ENCODE measurements at regions not wholly inside any gene's neighbourhood (a gene's known extent, or its start where the extent isn't known, plus 50 kb on each side); places are given as distances from the start of the nearest gene placed in this dataset.
"Not testable (repeated sequence)": the region's sequence is repeated elsewhere in the genome, so short reads cannot be mapped to it uniquely, and the experiment has no call there.

DNA sequence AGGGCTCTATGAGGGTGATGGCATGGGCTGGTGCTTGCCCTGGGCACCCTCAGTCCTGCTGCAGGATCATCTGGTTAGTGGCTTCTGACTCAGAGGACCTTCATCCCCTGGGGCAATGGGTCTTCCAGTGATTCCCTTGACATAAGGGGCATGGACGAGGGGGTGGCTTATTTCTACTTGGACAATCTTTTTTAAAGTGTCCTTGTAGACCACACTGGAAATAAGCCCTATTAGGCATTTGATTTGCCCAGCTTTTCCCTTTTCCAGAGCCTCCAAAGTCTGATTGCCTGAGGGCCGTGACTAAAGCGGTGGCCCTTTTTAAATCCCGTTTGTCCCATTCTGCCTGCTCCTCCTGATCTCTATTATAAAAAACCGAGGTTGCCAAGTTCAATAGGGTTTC is 251.2 kb upstream of the CNR1 start:
- ATAC-seq; H3K4me1 ChIP-seq; H3K27ac ChIP-seq; H3K36me3 ChIP-seq; H3K27me3 ChIP-seq; intact Hi-C loops (cut with DNase I); H3K9me3 ChIP-seq; DNase-seq; H3K4me3 ChIP-seq: not testable (repeated sequence)

DNA sequence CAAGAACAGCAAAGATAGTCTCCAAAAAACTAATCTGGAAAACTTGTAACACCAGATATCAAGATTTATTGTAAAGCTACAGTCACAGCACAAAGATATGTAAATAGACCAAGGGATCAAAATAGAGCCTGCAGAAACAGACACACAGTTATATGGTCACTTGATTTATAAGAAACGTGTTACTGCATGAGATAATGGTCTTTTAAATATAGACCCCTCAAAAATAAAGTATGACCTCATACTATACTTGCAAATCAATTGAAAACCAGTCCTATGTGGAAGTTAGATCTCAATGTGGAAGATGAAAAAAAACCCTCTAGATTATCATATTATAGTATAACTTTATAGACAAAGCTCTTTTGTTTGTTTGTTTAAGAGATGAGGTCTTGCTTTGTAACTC is 247.3 kb upstream of the CNR1 start:
- Histone ChIP-seq H3K27me3 (no peaks in the 10 kb centered on the region), H3K9me3 (no peaks in the 10 kb centered on the region), H3K4me3 (no peak overlapping the region), H3K27ac (no peak overlapping the region), H3K4me1 (no peaks in the 10 kb centered on the region), H3K36me3 (no peaks in the 10 kb centered on the region)
- DNase-seq (no peak), ATAC-seq (no peak)
- intact Hi-C loops (cut with DNase I) = no loop called here
- TF ChIP-seq, protein P1, sequence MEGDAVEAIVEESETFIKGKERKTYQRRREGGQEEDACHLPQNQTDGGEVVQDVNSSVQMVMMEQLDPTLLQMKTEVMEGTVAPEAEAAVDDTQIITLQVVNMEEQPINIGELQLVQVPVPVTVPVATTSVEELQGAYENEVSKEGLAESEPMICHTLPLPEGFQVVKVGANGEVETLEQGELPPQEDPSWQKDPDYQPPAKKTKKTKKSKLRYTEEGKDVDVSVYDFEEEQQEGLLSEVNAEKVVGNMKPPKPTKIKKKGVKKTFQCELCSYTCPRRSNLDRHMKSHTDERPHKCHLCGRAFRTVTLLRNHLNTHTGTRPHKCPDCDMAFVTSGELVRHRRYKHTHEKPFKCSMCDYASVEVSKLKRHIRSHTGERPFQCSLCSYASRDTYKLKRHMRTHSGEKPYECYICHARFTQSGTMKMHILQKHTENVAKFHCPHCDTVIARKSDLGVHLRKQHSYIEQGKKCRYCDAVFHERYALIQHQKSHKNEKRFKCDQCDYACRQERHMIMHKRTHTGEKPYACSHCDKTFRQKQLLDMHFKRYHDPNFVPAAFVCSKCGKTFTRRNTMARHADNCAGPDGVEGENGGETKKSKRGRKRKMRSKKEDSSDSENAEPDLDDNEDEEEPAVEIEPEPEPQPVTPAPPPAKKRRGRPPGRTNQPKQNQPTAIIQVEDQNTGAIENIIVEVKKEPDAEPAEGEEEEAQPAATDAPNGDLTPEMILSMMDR (IDR thresholded peaks at IDR 0.05) = no peak

DNA sequence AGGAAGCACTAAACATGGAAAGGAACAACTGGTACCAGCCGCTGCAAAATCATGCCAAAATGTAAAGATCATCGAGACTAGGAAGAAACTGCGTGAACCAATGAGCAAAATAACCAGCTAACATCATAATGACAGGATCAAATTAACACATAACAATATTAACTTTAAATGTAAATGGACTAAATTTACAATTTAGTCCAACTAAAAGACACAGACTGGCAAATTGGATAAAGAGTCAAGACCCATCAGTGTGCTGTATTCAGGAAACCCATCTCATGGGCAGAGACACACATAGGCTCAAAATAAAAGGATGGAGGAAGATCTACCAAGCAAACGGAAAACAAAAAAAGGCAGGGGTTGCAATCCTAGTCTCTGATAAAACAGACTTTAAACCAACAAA is 242.2 kb upstream of the CNR1 start:
- H3K27ac ChIP-seq, ATAC-seq: not testable (repeated sequence)

DNA sequence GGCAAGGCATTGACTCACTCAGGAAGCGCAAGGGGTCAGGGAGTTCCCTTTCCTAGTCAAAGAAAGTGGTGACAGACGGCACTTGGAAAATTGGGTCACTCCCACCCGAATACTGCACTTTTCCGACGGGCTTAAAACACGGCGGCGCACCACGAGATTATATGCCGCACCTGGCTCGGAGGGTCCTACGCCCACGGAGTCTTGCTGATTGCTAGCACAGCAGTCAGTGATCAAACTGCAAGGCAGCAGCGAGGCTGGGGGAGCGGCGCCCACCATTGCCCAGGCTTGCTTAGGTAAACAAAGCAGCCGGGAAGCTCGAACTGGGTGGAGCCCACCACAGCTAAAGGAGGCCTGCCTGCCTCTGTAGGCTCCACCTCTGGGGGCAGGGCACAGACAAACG is 240.5 kb upstream of the CNR1 start:
- H3K4me1 ChIP-seq; ATAC-seq; H3K36me3 ChIP-seq; H3K4me3 ChIP-seq; intact Hi-C loops (cut with DNase I); H3K27ac ChIP-seq; H3K27me3 ChIP-seq; DNase-seq; H3K9me3 ChIP-seq: not testable (repeated sequence)

More for the DNA sequence above, 242.2 kb upstream of the CNR1 start:
- H3K4me3 ChIP-seq; H3K4me1 ChIP-seq; H3K9me3 ChIP-seq; DNase-seq; H3K27me3 ChIP-seq; H3K36me3 ChIP-seq; intact Hi-C loops (cut with DNase I): not testable (repeated sequence)

DNA sequence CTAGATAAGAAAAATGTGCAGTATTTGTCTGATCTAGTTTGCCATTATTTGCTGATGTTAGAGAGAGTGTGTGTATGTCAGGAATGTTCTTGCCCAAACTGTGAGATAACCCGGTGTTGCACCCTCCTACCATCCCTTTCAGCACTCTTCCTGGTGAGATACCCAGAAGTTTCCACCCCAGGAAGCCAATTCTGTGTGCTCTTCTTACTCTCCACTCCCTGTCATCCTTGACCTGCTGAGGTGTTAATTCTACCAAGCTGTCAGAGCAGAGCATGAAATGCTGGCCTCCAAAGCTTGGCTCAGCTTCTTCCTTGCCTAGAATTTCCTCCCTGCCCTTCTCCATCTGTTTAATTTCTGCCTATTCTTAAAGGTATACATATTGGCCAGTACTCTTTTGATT is 237.3 kb upstream of the CNR1 start:
- intact Hi-C loops (cut with DNase I) = no loop called here
- no peaks in the 10 kb centered on the region for H3K9me3 ChIP-seq
- ATAC-seq (no peak), DNase-seq (no peak)
- H3K4me1 ChIP-seq = no peaks in the 10 kb centered on the region
- H3K36me3 ChIP-seq = no peaks in the 10 kb centered on the region
- H3K27ac ChIP-seq = no peak overlapping the region
- no peaks in the 10 kb centered on the region for H3K27me3 ChIP-seq
- TF ChIP-seq, protein P1 (IDR thresholded peaks at IDR 0.05) = no peak
- no peak overlapping the region for H3K4me3 ChIP-seq

DNA sequence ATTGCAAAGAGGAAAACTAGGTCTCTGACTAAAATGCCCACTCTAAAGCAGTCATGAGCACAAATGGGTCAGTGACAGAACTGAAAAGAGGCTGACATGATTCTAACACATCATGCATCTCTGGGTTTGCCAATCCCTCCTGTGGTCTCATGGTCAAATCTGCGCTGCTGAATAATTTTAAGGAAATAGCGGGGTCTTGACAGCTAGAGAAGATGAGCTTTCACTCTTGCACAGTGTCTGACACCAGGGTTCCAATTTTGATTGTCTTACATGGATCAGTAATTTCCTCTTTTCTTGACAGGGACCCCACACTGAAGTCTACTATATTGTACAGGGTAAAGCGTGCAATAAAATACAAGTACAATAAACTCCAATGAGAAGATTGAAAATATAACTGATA is 236.8 kb upstream of the CNR1 start:
- H3K4me1 ChIP-seq = no peaks in the 10 kb centered on the region
- TF ChIP-seq, protein P1 (IDR thresholded peaks at IDR 0.05) = no peak
- intact Hi-C loops (cut with DNase I) = no loop called here
- no peak overlapping the region for H3K27ac ChIP-seq
- DNase-seq (no peak), ATAC-seq (no peak)
- H3K27me3 ChIP-seq = no peaks in the 10 kb centered on the region
- no peaks in the 10 kb centered on the region for H3K9me3 ChIP-seq
- no peak overlapping the region for H3K4me3 ChIP-seq
- no peaks in the 10 kb centered on the region for H3K36me3 ChIP-seq

DNA sequence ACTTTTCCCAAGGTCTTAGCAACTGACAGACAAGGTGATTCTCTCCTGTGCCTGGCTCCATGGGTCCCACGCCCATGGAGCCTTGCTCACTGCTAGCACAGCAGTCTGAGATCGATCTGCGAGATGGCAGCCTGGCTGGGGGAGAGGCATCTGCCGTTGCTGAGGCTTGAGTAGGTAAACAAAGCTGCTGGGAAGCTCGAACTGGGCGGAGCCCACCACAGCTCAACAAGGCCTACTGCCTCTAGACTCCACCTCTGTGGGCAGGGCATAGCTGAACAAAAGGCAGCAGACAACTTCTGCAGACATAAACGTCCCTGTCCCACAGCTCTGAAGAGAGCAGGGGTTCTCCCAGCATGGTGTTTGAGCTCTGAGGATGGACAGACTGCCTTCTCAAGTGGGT is 224.9 kb upstream of the CNR1 start:
- H3K4me1 ChIP-seq; H3K27me3 ChIP-seq; intact Hi-C loops (cut with DNase I); DNase-seq; H3K36me3 ChIP-seq; H3K4me3 ChIP-seq; H3K27ac ChIP-seq; H3K9me3 ChIP-seq; ATAC-seq: not testable (repeated sequence)

DNA sequence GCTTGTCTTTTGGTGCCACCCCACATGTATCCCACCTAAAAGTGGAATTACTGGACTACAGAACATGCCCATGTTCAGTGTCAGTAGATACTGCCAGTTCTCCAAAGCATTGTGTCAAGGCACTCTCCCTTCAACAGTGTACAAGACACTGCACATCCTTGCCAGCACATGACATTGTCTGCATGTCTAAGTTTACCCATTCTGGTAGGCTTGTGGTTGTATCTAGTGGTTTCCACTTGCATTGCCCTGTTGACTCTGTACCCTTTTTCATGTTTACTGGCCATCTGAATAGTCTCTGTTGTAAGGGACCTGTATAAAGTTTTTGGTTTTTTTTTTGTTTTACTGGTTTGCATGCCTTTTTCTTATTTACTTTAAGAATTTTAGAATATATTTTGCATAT is 222.4 kb upstream of the CNR1 start:
- Histone ChIP-seq H3K9me3 (no peaks in the 10 kb centered on the region), H3K4me3 (no peak overlapping the region), H3K27ac (no peak overlapping the region), H3K27me3 (no peaks in the 10 kb centered on the region), H3K36me3 (no peaks in the 10 kb centered on the region), H3K4me1 (no peaks in the 10 kb centered on the region)
- ATAC-seq = no peak
- intact Hi-C loops (cut with DNase I) = no loop called here
- TF ChIP-seq, protein P1 (IDR thresholded peaks at IDR 0.05) = no peak
- no peak for DNase-seq

Data from upper lobe of right lung (tissue), 1 donor.